Prostate gland (tissue), 2 donors: ENCODE measurements at regions not wholly inside any gene's neighbourhood (a gene's known extent, or its start where the extent isn't known, plus 50 kb on each side); places are given as distances from the start of the nearest gene placed in this dataset.

Experiments
- POLR2A ChIP-seq: fragments of 450-650 bp; IDR thresholded peaks from one replicate; pipeline ENCODE4 v1.6.1; 2016; ENCODE audit warnings: antibody characterized with exemption, mild to moderate bottlenecking
- POLR2AphosphoS5 ChIP-seq: sonication (generic); formaldehyde crosslinking; IDR thresholded peaks from one replicate; pipeline ENCODE4 v1.6.1; 2017; ENCODE audit warnings: antibody characterized with exemption
- TF ChIP-seq, protein P1 (sequence below), 4 experiments: fragments of 200-600 bp in 2 of 4; fragments of 450-650 bp in 2 of 4; sonication (generic) in 2 of 4; IDR thresholded peaks; 1 replicate in 3 of 4; 2 replicates in 1 of 4; pipeline ENCODE4 v1.5.1; 2016 to 2019; ENCODE audit warnings: antibody characterized with exemption in 4 of 4, mild to moderate bottlenecking in 2 of 4, moderate library complexity in 2 of 4

DNA sequence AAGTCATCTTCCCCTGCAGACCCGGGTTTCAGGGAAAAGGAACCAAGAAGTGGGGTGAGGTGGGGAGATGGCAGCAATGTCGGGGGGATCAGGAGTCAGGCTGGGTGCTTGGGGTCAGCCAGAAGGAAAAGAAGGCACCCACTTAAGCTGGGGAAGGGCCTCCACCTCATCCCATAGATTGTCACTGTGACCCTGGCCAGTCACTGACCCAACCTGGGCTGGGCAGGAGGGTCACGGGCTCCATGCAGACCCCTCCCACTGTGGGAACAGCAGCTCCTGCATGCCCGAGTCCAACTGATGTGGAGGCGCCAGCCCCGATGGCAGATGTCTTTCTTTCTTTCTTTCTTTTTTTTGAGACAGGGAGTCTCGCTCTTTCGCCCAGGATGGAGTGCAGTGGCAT, 53.6 kb upstream of the HAAO start:
- TF ChIP-seq, protein P1, sequence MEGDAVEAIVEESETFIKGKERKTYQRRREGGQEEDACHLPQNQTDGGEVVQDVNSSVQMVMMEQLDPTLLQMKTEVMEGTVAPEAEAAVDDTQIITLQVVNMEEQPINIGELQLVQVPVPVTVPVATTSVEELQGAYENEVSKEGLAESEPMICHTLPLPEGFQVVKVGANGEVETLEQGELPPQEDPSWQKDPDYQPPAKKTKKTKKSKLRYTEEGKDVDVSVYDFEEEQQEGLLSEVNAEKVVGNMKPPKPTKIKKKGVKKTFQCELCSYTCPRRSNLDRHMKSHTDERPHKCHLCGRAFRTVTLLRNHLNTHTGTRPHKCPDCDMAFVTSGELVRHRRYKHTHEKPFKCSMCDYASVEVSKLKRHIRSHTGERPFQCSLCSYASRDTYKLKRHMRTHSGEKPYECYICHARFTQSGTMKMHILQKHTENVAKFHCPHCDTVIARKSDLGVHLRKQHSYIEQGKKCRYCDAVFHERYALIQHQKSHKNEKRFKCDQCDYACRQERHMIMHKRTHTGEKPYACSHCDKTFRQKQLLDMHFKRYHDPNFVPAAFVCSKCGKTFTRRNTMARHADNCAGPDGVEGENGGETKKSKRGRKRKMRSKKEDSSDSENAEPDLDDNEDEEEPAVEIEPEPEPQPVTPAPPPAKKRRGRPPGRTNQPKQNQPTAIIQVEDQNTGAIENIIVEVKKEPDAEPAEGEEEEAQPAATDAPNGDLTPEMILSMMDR (IDR thresholded peaks at IDR 0.05): no peak
- TF ChIP-seq POLR2A (no peak), POLR2AphosphoS5 (no peak)
